ENCODE measurements at regions not wholly inside any gene's neighbourhood (a gene's known extent, or its start where the extent isn't known, plus 50 kb on each side); places are given as distances from the start of the nearest gene placed in this dataset.
A peak's percentile ranks its signal among the peaks of the same experiment; 100 is the strongest.

DNA sequence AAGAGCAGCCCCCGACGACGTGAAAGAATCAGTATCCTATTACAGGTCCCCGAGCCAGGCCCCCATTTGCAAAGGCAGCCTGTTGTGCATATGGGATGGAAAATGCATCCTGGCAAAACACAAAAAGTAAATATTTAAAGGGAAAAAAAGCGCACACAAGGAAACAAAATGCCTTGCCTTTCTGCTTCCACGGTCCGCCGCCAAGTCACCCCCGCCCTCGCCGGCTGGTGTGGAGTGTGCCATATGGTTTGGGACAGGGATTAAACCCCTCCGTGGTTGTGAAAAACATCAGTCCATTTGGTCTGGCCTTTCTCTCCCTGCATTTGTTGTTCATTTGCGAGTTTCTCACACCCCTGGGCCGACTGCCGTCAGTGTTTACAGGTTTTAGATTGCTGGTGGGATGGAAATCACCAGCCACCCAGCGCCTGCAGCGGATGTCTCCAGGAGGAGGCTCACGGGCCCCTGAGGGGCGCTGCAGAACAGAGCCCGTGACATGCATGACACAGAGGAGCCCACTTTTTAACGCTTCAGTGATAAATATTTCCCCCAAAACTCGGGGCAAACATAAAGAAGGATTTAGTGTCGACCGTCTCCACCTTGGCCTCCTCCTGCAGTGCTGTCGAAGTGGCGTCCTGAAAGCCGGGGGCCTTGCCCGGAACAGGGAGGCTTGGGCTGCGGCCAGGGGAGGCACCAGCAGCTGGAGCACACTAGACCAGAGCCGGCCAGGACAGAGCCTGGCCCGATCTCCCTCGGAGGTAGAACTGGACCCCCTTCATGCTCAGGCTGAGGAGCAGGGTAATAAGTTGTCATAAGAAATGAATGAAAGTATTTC, 161.5 kb downstream of the HSD17B3 start:
- TF ChIP-seq, protein P1, sequence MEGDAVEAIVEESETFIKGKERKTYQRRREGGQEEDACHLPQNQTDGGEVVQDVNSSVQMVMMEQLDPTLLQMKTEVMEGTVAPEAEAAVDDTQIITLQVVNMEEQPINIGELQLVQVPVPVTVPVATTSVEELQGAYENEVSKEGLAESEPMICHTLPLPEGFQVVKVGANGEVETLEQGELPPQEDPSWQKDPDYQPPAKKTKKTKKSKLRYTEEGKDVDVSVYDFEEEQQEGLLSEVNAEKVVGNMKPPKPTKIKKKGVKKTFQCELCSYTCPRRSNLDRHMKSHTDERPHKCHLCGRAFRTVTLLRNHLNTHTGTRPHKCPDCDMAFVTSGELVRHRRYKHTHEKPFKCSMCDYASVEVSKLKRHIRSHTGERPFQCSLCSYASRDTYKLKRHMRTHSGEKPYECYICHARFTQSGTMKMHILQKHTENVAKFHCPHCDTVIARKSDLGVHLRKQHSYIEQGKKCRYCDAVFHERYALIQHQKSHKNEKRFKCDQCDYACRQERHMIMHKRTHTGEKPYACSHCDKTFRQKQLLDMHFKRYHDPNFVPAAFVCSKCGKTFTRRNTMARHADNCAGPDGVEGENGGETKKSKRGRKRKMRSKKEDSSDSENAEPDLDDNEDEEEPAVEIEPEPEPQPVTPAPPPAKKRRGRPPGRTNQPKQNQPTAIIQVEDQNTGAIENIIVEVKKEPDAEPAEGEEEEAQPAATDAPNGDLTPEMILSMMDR (IDR thresholded peaks at IDR 0.05; ENCODE audit: insufficient read depth, low read length), result no peak
- DNase-seq (ENCODE audit: low read depth), result no peak
- no peak overlapping the region for H3K4me3 ChIP-seq (ENCODE audit: low read depth, low read length)

DNA sequence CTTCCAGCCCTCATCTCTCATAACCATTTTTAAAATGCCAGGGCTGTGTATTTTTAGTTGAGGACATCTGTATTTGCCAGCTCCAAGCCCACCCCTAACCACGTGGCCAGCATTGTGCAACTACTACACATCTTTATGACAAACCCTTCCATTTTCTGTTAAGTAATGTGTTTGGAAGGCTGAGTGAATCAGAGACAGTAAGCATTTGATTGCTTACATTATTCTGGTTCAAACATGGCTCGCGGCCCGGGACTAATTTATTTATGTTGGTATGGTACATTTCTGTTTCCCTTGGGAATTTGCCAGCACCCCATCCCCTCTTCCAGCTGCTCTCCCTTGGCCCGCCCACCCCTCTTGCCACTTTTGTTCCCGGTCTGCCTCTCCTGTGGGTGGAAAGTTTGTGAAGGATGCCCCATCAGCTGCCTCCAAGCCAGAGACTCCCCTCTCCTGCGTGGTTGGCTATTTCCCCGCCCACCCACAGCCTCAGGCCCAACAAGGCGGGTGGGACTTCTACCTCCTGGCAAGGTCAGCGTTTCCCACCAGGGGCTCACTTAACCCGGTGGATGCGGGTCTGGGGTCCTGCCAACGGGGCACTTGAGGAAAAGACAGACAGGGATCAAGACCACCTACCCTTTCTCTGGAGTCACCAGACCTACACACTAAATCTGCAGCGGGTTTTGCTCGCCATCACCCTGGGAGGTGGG, 162.2 kb downstream of the HSD17B3 start:
- no peak overlapping the region for H3K4me3 ChIP-seq (ENCODE audit: low read depth, low read length)
- TF ChIP-seq, protein P1 (IDR thresholded peaks at IDR 0.05; ENCODE audit: insufficient read depth, low read length), result no peak
- DNase-seq (ENCODE audit: low read depth), result peak; percentile 74

DNA sequence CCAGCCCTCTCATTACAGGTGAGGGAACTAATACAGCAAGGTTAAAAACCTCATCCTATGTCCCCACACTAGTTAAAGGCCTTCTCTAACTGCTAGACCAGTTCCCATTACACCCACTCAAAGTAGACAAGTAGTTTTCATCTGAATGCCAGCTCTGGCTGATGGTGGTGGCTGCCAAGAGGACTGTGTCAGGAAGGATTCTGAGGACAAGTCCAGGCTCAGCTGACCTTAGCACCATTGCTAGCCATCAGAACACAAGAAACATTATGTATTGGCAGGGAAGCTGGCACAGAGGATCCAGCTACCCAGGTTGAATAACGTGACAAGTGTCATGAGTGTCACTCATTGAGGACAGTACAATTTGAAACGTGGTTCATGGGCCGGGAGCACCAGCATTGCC, 163.4 kb downstream of the HSD17B3 start:
- H3K4me3 ChIP-seq (ENCODE audit: low read depth, low read length), result no peak overlapping the region
- TF ChIP-seq, protein P1 (IDR thresholded peaks at IDR 0.05; ENCODE audit: insufficient read depth, low read length), result no peak
- DNase-seq (ENCODE audit: low read depth), result no peak

DNA sequence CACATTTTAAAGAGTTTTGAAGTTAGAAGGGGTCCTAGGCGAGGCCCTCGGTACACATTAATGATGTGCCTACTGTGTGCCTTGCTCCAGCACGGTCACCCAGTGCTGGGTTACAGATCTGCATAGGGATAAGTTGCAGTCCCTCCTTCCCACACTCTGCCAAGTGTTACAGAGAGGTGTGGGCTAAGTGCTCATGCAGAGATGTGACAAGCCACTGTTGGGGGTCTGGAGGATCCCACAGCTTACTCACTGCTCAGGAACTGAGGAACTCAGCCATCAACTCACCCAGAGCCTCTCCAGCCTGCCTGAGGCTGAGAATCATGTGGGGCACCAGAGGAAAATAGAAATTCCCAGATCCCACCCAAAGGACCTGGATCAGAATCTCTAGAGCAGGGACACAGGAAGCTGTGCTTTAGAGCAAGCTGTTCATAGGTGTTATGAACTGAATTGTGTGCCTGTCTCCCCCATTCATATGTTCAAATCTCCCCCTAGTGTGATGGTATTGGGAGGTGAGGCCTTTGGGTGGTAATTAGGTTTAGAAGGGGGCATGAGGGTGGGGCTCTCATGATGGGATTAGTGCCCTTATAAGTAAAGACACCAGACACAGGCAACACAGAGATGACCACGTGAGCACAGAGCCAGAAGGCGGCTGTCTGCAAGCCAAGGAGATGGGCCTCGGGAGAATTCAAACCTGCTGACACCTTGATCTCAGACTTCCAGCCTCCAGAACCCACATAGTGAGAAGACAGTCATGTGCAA, 164.1 kb downstream of the HSD17B3 start:
- TF ChIP-seq, protein P1 (IDR thresholded peaks at IDR 0.05; ENCODE audit: insufficient read depth, low read length), result no peak
- H3K4me3 ChIP-seq (ENCODE audit: low read depth, low read length), result peak overlapping the region; percentile 25
- no peak for DNase-seq (ENCODE audit: low read depth)

DNA sequence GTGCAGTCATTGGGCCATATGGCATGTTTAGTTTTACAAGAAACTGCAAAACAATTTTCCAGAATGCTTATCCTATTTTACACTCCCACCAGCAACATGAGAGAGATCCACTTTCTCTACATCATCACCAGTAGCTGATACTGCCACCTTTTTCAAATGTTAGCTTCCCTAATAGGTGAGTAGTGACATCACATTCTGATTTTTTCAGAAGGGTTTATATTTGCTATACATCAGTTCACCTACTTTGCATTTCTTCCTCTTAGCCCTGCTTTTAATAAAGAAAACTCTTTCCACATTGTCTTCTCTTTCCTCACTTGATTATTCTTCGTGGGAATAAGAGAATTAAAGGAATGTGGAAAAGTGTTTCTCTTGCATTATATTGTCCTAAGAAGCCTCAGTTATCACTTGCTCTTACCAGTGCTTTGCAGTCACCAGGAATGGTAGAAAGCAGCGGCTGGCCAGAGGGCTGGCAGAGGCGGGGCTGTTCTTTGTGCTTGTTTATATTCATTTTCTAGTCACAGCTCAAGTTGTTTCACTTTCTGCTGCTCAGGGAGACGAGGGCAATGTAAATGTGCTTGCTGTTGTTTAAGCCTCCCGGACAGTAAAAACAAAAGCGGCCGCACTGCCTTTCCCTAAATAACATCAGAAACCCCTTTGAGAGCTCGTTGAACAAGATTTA, 164.8 kb downstream of the HSD17B3 start:
- TF ChIP-seq, protein P1 (IDR thresholded peaks at IDR 0.05; ENCODE audit: insufficient read depth, low read length), result no peak
- peak overlapping the region; percentile 25 for H3K4me3 ChIP-seq (ENCODE audit: low read depth, low read length)
- peak; percentile 51 for DNase-seq (ENCODE audit: low read depth)

DNA sequence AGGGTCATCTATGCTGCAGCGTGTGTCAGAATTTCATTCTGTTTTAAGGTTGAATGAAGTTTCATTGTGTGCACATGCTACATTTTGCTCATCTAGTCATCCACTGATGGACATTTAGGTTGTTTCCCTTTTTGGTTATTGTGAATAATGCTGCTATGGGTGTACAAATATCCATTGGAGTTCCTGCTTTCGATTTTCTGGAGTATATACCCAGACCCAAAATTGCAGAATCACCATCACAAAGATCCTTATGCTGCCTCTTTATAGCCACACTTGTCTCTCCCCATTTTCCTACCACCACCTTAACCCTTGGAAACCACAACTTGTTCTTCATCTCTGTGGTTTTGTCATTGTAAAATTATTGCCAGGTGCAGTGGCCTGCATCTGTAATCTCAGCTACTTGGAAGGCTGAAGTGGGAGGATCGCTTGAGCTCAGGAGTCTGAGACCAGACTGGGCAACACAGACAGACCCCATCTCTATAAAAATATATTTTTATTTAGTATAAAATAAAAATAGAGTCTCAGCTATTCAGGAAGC, 166.2 kb downstream of the HSD17B3 start:
- DNase-seq (ENCODE audit: low read depth), result no peak
- H3K4me3 ChIP-seq (ENCODE audit: low read depth, low read length), result no peak overlapping the region

More for the DNA sequence above, 166.2 kb downstream of the HSD17B3 start:
- TF ChIP-seq, protein P1 (IDR thresholded peaks at IDR 0.05; ENCODE audit: insufficient read depth, low read length), result no peak
